ENCODE measurements at regions not wholly inside any gene's neighbourhood (a gene's known extent, or its start where the extent isn't known, plus 50 kb on each side); places are given as distances from the start of the nearest gene placed in this dataset.

DNA sequence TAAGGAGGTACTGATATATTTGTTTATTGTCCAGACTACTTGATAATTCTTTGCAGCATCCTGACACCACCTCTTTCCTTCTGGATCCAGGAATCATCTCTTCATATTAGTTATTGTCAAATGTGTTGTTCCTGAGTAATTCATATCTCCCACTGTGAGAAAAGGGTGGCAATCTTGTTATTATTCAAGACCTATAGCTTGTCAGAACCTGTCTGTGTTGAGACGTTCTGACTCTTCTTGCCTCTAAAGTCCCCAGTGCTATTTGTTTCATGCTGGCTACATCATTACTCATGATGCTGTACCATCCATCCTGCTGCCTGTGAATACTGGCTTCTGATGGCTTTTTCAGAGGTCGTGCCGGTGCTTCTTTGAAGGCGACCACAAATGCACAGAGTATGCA lies 68.7 kb upstream of the TAF11L2 start:
- intact Hi-C loops (cut with micrococcal nuclease), result no loop called here
- no peak overlapping the region for H3K9ac ChIP-seq (ENCODE audit: low read length)
- H3K36me3 ChIP-seq (replicated peaks in 1 of 2; ENCODE audit: control extremely low read depth in 1 of 2, control insufficient read depth in 1 of 2, extremely low read depth in 1 of 2, insufficient read depth in 2 of 2, low read length in 1 of 2), result no peaks in the 10 kb centered on the region
- CTCF ChIA-PET, result no interaction called here
- DNase-seq (no peak), ATAC-seq (ENCODE audit: low read depth) (no peak)
- Mint-ChIP-seq H3K4me3 (no peak overlapping the region), H3K27ac (no peak overlapping the region), H3K9me3 (ENCODE audit: insufficient read depth) (no peaks in the 10 kb centered on the region), H3K4me1 (peaks cover 27% of the 10 kb centered on the region), H3K27me3 (no peaks in the 10 kb centered on the region)
- no peak overlapping the region for H3K4me3 ChIP-seq (ENCODE audit: control extremely low read depth in 1 of 5, extremely low read depth in 1 of 5, insufficient read depth in 1 of 5, low read depth in 2 of 5, low read length in 4 of 5)
- H3K79me2 ChIP-seq (ENCODE audit: control insufficient read depth, insufficient read depth, low read length), result no peaks in the 10 kb centered on the region
- H2AFZ ChIP-seq (ENCODE audit: insufficient read depth, low read depth, low read length, poor library complexity, severe bottlenecking), result no peak overlapping the region
- peaks cover 0 to 8% (median 0%) of the 10 kb centered on the region in 3 donors for H3K9me3 ChIP-seq (ENCODE audit: control extremely low read depth in 1 of 3, control insufficient read depth in 2 of 3, insufficient read depth in 1 of 3, low read length in 2 of 3)
- no peak overlapping the region for H3K27ac ChIP-seq (ENCODE audit: low read length in 2 of 2)
- H3K27me3 ChIP-seq (replicated peaks in 1 of 4; ENCODE audit: control extremely low read depth in 1 of 4, control insufficient read depth in 3 of 4, insufficient read depth in 4 of 4, low read length in 3 of 4), result no peaks in the 10 kb centered on the region
- TF ChIP-seq EZH2 (IDR thresholded peaks at IDR 0.05; ENCODE audit: borderline replicate concordance, insufficient read depth, low read depth, low read length, poor library complexity, severe bottlenecking), result no peak
- TF ChIP-seq CTCF (IDR thresholded peaks at IDR 0.05), result no peak
- WGBS (ENCODE audit: insufficient coverage), result 100% methylated on average over 1 of the region's 4 CpGs
- H3K4me1 ChIP-seq (ENCODE audit: control insufficient read depth in 2 of 2, insufficient read depth in 2 of 2, low read length in 2 of 2), result no peaks in the 10 kb centered on the region
- H4K20me1 ChIP-seq (ENCODE audit: control insufficient read depth, insufficient read depth, low read length, poor library complexity, severe bottlenecking), result no peaks in the 10 kb centered on the region
- no peak overlapping the region for H3K4me2 ChIP-seq (replicated peaks; ENCODE audit: low read depth, low read length, poor library complexity, severe bottlenecking)
- POLR2A ChIA-PET, result no interaction called here

DNA sequence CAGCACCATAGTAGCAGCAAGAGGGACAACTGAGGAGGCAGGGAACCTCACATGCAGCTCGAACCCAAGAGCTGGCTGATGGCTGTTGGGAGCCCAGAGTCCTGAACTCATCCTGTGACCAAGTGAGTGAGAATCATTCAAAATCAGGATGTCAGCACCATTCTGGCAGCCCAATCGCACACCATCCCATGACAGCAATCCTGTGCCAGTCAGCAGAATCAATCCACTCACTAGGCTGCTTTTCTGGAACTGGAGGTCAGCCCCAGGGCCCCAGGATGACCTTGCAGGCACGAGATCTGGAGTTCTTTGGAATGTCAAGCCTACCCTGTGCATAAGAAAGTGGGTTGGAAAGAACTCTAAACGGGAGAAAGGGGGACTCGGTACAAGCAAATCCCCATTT lies 67.8 kb upstream of the TAF11L2 start:
- no peaks in the 10 kb centered on the region for H3K9me3 Mint-ChIP-seq (ENCODE audit: insufficient read depth)
- no peak overlapping the region for H3K27ac ChIP-seq (ENCODE audit: low read length in 2 of 2)
- no peak overlapping the region for H3K27ac Mint-ChIP-seq
- no peaks in the 10 kb centered on the region for H3K79me2 ChIP-seq (ENCODE audit: control insufficient read depth, insufficient read depth, low read length)
- no peaks in the 10 kb centered on the region for H4K20me1 ChIP-seq (ENCODE audit: control insufficient read depth, insufficient read depth, low read length, poor library complexity, severe bottlenecking)
- H3K9me3 ChIP-seq (ENCODE audit: control extremely low read depth in 1 of 3, control insufficient read depth in 2 of 3, insufficient read depth in 1 of 3, low read length in 2 of 3), result peaks cover 0 to 8% (median 0%) of the 10 kb centered on the region in 3 donors
- no peak overlapping the region for H3K4me3 Mint-ChIP-seq
- WGBS (ENCODE audit: insufficient coverage), result 91% methylated on average over 5 of the region's 5 CpGs
- H3K9ac ChIP-seq (ENCODE audit: low read length), result no peak overlapping the region
- no peaks in the 10 kb centered on the region for H3K27me3 ChIP-seq (replicated peaks in 1 of 4; ENCODE audit: control extremely low read depth in 1 of 4, control insufficient read depth in 3 of 4, insufficient read depth in 4 of 4, low read length in 3 of 4)
- peaks cover 27% of the 10 kb centered on the region for H3K4me1 Mint-ChIP-seq
- H3K27me3 Mint-ChIP-seq, result no peaks in the 10 kb centered on the region
- ATAC-seq (ENCODE audit: low read depth) (no peak), DNase-seq (no peak)
- no peaks in the 10 kb centered on the region for H3K36me3 ChIP-seq (replicated peaks in 1 of 2; ENCODE audit: control extremely low read depth in 1 of 2, control insufficient read depth in 1 of 2, extremely low read depth in 1 of 2, insufficient read depth in 2 of 2, low read length in 1 of 2)
- POLR2A ChIA-PET, result no interaction called here
- H2AFZ ChIP-seq (ENCODE audit: insufficient read depth, low read depth, low read length, poor library complexity, severe bottlenecking), result no peak overlapping the region
- no peaks in the 10 kb centered on the region for H3K4me1 ChIP-seq (ENCODE audit: control insufficient read depth in 2 of 2, insufficient read depth in 2 of 2, low read length in 2 of 2)
- H3K4me2 ChIP-seq (replicated peaks; ENCODE audit: low read depth, low read length, poor library complexity, severe bottlenecking), result no peak overlapping the region
- CTCF ChIA-PET, result no interaction called here
- intact Hi-C loops (cut with micrococcal nuclease), result loop anchor here (10.0 kb wide), 1 partner anchor 85 kb away; no protein-coding TSS in a partner anchor
- no peak overlapping the region for H3K4me3 ChIP-seq (ENCODE audit: control extremely low read depth in 1 of 5, extremely low read depth in 1 of 5, insufficient read depth in 1 of 5, low read depth in 2 of 5, low read length in 4 of 5)
- TF ChIP-seq CTCF (IDR thresholded peaks at IDR 0.05), result no peak
- no peak for TF ChIP-seq EZH2 (IDR thresholded peaks at IDR 0.05; ENCODE audit: borderline replicate concordance, insufficient read depth, low read depth, low read length, poor library complexity, severe bottlenecking)

Data from B cell (primary cell).